KMS-11 (cell line): ENCODE measurements at regions not wholly inside any gene's neighbourhood (a gene's known extent, or its start where the extent isn't known, plus 50 kb on each side); places are given as distances from the start of the nearest gene placed in this dataset.

ENCODE experiments used
- H2AFZ ChIP-seq: fragments of 200-600 bp; sonication (generic); 2 replicates; pipeline ENCODE4 v1.6.1; 2016; ENCODE audit warnings: antibody characterized with exemption, mixed run types, low read depth
- H3K27ac ChIP-seq: fragments of 200-600 bp; sonication (generic); 2 replicates; pipeline ENCODE4 v1.6.1; 2016; ENCODE audit warnings: mild to moderate bottlenecking, mixed run types
- H3K27me3 ChIP-seq: fragments of 200-600 bp; sonication (generic); 2 replicates; pipeline ENCODE4 v1.6.1; 2017; ENCODE audit warnings: mild to moderate bottlenecking, low read depth, mixed run types, moderate library complexity; ENCODE audit not compliant: insufficient read depth
- H3K36me3 ChIP-seq: fragments of 200-600 bp; sonication (generic); 2 replicates; pipeline ENCODE4 v1.6.1; 2017; ENCODE audit warnings: mild to moderate bottlenecking, mixed run types; ENCODE audit not compliant: insufficient read depth
- H3K4me1 ChIP-seq: fragments of 200-600 bp; sonication (generic); 2 replicates; pipeline ENCODE4 v1.6.1; 2016; ENCODE audit warnings: mild to moderate bottlenecking, low read depth, mixed run types; ENCODE audit not compliant: poor library complexity, severe bottlenecking
- H3K4me2 ChIP-seq: fragments of 200-600 bp; sonication (generic); 2 replicates; pipeline ENCODE4 v1.7.0; 2016; ENCODE audit warnings: mild to moderate bottlenecking, mixed run types
- H3K4me3 ChIP-seq: fragments of 200-600 bp; sonication (generic); IDR thresholded peaks from 2 replicates; pipeline ENCODE4 v1.6.1; 2017; ENCODE audit warnings: low read depth, low read length, mixed read lengths; ENCODE audit not compliant: insufficient read depth
- H3K79me2 ChIP-seq: fragments of 200-600 bp; sonication (generic); 2 replicates; pipeline ENCODE4 v1.6.1; 2016; ENCODE audit warnings: low read depth, mixed run types; ENCODE audit not compliant: insufficient read depth
- H3K9ac ChIP-seq: fragments of 200-600 bp; sonication (generic); 2 replicates; pipeline ENCODE4 v1.6.1; 2016; ENCODE audit warnings: mild to moderate bottlenecking, mixed run types
- H4K20me1 ChIP-seq: fragments of 200-600 bp; sonication (generic); 2 replicates; pipeline ENCODE4 v1.6.1; 2016; ENCODE audit warnings: mild to moderate bottlenecking, mixed run types; ENCODE audit not compliant: insufficient read depth
- TF ChIP-seq, protein P1 (sequence below): fragments of 200-600 bp; sonication (generic); conservative IDR thresholded peaks from 2 replicates; pipeline ENCODE4 v1.6.1; 2017; ENCODE audit warnings: low read depth, mild to moderate bottlenecking, antibody characterized with exemption, low read length, moderate library complexity, mixed read lengths

DNA sequence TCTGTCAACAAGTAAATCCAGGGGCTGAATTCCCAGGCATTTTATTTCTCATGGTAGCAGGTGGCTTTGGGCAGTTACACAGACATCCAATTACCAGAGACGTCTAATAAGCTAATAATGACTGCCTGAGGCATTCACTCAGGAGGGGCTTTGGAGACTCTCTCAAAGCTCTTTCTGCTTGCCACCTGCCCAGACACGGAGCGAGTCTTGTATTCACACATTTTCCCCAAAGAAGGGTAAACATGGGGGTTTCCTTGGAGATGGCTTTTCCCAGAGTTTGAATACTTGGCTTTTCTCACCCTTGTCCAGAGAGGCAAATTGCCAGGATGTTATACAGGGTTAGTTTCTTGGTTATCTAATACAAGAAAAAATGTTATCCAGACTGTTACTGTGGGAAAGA, 132.6 kb downstream of the DIPK2A start:
- Histone ChIP-seq H3K36me3 (no peaks in the 10 kb centered on the region), H3K27me3 (no peaks in the 10 kb centered on the region), H3K4me2 (no peak overlapping the region), H2AFZ (no peak overlapping the region), H3K4me1 (peaks cover 12% of the 10 kb centered on the region), H3K4me3 (no peak overlapping the region), H3K27ac (no peak overlapping the region), H3K79me2 (no peaks in the 10 kb centered on the region), H4K20me1 (no peaks in the 10 kb centered on the region), H3K9ac (no peak overlapping the region)
- TF ChIP-seq, protein P1, sequence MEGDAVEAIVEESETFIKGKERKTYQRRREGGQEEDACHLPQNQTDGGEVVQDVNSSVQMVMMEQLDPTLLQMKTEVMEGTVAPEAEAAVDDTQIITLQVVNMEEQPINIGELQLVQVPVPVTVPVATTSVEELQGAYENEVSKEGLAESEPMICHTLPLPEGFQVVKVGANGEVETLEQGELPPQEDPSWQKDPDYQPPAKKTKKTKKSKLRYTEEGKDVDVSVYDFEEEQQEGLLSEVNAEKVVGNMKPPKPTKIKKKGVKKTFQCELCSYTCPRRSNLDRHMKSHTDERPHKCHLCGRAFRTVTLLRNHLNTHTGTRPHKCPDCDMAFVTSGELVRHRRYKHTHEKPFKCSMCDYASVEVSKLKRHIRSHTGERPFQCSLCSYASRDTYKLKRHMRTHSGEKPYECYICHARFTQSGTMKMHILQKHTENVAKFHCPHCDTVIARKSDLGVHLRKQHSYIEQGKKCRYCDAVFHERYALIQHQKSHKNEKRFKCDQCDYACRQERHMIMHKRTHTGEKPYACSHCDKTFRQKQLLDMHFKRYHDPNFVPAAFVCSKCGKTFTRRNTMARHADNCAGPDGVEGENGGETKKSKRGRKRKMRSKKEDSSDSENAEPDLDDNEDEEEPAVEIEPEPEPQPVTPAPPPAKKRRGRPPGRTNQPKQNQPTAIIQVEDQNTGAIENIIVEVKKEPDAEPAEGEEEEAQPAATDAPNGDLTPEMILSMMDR, result no peak

DNA sequence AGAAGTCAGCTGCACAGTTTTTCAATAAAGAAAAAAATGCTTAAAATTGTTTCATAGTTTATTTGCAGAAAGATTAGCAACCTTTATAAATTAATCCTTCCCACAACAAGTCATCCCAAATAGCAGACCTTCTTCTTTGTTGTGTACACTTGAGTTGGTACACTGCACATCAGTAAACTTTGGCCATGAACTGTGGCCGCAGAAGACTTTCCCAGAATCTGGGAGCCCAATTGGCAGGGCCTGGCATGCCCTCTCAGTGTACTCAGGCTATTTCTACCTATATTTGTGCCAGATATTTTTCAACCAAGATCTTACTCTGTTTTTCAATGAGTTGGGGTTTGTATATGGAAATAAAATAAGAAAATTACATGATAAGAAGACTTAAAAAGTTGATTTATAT, 133.1 kb downstream of the DIPK2A start:
- peaks cover 17% of the 10 kb centered on the region for H3K4me1 ChIP-seq
- no peaks in the 10 kb centered on the region for H3K36me3 ChIP-seq
- no peaks in the 10 kb centered on the region for H4K20me1 ChIP-seq
- H3K27me3 ChIP-seq, result no peaks in the 10 kb centered on the region
- no peak overlapping the region for H2AFZ ChIP-seq
- H3K4me2 ChIP-seq, result no peak overlapping the region
- no peak overlapping the region for H3K9ac ChIP-seq
- H3K79me2 ChIP-seq, result no peaks in the 10 kb centered on the region
- TF ChIP-seq, protein P1, result no peak
- H3K27ac ChIP-seq, result no peak overlapping the region
- H3K4me3 ChIP-seq, result no peak overlapping the region

DNA sequence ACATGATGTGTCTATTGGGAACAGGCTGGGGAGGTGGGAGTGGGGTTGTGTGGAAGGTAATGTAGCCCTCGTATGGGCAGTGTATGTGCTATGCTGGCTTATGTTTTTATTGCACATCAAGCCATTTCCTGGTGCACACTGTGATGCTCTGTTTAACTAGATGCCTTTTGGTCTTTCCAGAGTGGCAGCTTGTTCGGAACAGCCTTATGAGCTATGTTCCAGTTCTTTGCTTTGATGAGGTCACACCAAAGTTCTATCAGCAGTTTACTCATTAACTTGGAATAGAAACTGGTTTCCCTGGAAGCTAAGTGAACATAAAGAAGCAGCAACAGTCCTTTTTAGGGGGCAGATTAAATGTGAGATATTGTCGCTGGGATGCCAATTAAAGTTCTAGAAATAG, 133.9 kb downstream of the DIPK2A start:
- H3K4me3 ChIP-seq, result no peak overlapping the region
- no peak overlapping the region for H2AFZ ChIP-seq
- no peak overlapping the region for H3K4me2 ChIP-seq
- peaks cover 26% of the 10 kb centered on the region for H3K4me1 ChIP-seq
- no peaks in the 10 kb centered on the region for H3K27me3 ChIP-seq
- TF ChIP-seq, protein P1, result no peak
- H3K27ac ChIP-seq, result no peak overlapping the region
- H3K79me2 ChIP-seq, result no peaks in the 10 kb centered on the region
- H3K36me3 ChIP-seq, result no peaks in the 10 kb centered on the region
- no peaks in the 10 kb centered on the region for H4K20me1 ChIP-seq
- H3K9ac ChIP-seq, result no peak overlapping the region

DNA sequence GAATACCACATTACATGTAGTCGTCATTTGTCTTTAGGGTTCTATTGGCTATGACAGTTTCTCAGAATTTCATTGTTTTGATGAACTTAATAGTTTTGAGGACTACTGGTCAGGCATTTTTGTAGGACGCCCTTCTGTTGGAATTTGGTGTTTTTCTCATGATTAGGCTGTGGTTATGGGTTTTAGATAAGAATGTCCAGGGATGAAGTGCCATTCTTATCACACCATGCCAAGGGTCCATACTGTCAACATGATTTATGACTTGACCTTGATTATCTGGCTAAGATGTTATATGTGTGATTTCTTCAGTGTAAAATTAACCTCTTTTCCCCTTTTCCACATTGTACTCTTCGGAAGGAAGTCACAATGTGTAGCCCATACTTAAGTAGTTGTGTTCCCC, 135.3 kb downstream of the DIPK2A start:
- peaks cover 30% of the 10 kb centered on the region for H3K4me1 ChIP-seq
- H3K79me2 ChIP-seq, result no peaks in the 10 kb centered on the region
- H4K20me1 ChIP-seq, result no peaks in the 10 kb centered on the region
- H3K9ac ChIP-seq, result no peak overlapping the region
- no peak overlapping the region for H3K4me3 ChIP-seq
- H3K27ac ChIP-seq, result no peak overlapping the region
- no peak overlapping the region for H2AFZ ChIP-seq
- H3K36me3 ChIP-seq, result no peaks in the 10 kb centered on the region
- no peak overlapping the region for H3K4me2 ChIP-seq
- TF ChIP-seq, protein P1, result no peak
- H3K27me3 ChIP-seq, result no peaks in the 10 kb centered on the region
